Neural cell (in vitro differentiated cells): ENCODE measurements at regions not wholly inside any gene's neighbourhood (a gene's known extent, or its start where the extent isn't known, plus 50 kb on each side); places are given as distances from the start of the nearest gene placed in this dataset.

ENCODE experiments used
- H2AFZ ChIP-seq: fragments of 200-600, 300-800 bp; sonication (generic), shearing (Covaris generic); 2 replicates; pipeline ENCODE4 v1.6.0; 2014; ENCODE audit warnings: low read depth, mild to moderate bottlenecking, antibody characterized with exemption, low read length, moderate library complexity
- H3F3A ChIP-seq: fragments of 200-600 bp; shearing (Covaris generic); 2 replicates; pipeline ENCODE4 v1.6.1; 2016; ENCODE audit warnings: mild to moderate bottlenecking, moderate library complexity, mixed read lengths, antibody characterized with exemption, low read length; ENCODE audit not compliant: insufficient read depth, poor library complexity, severe bottlenecking
- H3K27ac ChIP-seq: fragments of 200-600, 300-800 bp; sonication (generic), shearing (Covaris generic); 2 replicates; pipeline ENCODE4 v1.5.1; 2014; ENCODE audit warnings: mild to moderate bottlenecking, low read length, moderate library complexity
- H3K27me3 ChIP-seq: fragments of 300-800, 200-600 bp; sonication (generic), shearing (Covaris generic); 2 replicates; pipeline ENCODE4 v1.6.0; 2014; ENCODE audit warnings: mild to moderate bottlenecking, low read depth, low read length, moderate library complexity; ENCODE audit not compliant: insufficient read depth
- H3K36me3 ChIP-seq: fragments of 300-800, 200-600 bp; sonication (generic), shearing (Covaris generic); 2 replicates; pipeline ENCODE4 v1.5.1; 2014; ENCODE audit warnings: mild to moderate bottlenecking, antibody characterized with exemption, low read length, moderate library complexity; ENCODE audit not compliant: insufficient read depth
- H3K4me2 ChIP-seq: fragments of 300-800, 200-600 bp; sonication (generic), shearing (Covaris generic); 2 replicates; pipeline ENCODE4 v1.6.0; 2014; ENCODE audit warnings: mild to moderate bottlenecking, low read length
- H3K4me3 ChIP-seq: fragments of 300-800, 200-600 bp; sonication (generic), shearing (Covaris generic); 2 replicates; pipeline ENCODE4 v1.5.1; 2014; ENCODE audit warnings: mild to moderate bottlenecking, low read length, moderate library complexity
- H3K79me2 ChIP-seq: fragments of 200-600 bp; shearing (Covaris generic); replicated peaks from 2 replicates; pipeline ENCODE4 v1.6.0; 2014; ENCODE audit warnings: mild to moderate bottlenecking, low read length, moderate library complexity; ENCODE audit not compliant: insufficient read depth
- H3K9ac ChIP-seq: fragments of 300-800, 200-600 bp; sonication (generic), shearing (Covaris generic); 2 replicates; pipeline ENCODE4 v1.6.1; 2016; ENCODE audit warnings: mild to moderate bottlenecking, low read length, mixed read lengths
- H3K9me2 ChIP-seq: fragments of 200-600 bp; shearing (Covaris generic); 2 replicates; pipeline ENCODE4 v1.6.1; 2016; ENCODE audit warnings: mild to moderate bottlenecking, low read length, mixed read lengths; ENCODE audit not compliant: insufficient read depth
- H3K9me3 ChIP-seq: fragments of 200-600, 300-800 bp; sonication (generic), shearing (Covaris generic); 2 replicates; pipeline ENCODE4 v1.6.1; 2016; ENCODE audit warnings: mild to moderate bottlenecking, mixed run types, low read length, moderate library complexity, mixed read lengths
- H4K20me1 ChIP-seq: fragments of 200-600 bp; shearing (Covaris generic); 2 replicates; pipeline ENCODE4 v1.6.1; 2016; ENCODE audit warnings: mild to moderate bottlenecking, mixed run types; ENCODE audit not compliant: insufficient read depth
- CTCF ChIP-seq: fragments of 450-650 bp; IDR thresholded peaks from 2 replicates; pipeline ENCODE4 v1.5.1; 2014; ENCODE audit warnings: antibody characterized with exemption, mild to moderate bottlenecking, moderate library complexity; ENCODE audit not compliant: poor library complexity, severe bottlenecking
- EP300 ChIP-seq: fragments of 450-650 bp; conservative IDR thresholded peaks from 2 replicates; pipeline ENCODE4 v1.6.1; 2014; ENCODE audit warnings: antibody characterized with exemption, mild to moderate bottlenecking, moderate library complexity; ENCODE audit not compliant: poor library complexity, severe bottlenecking
- EZH2 ChIP-seq: fragments of 200-600, 300-800 bp; shearing (Covaris generic), sonication (generic); IDR thresholded peaks from 2 replicates; pipeline ENCODE4 v1.6.1; 2014; ENCODE audit warnings: antibody characterized with exemption, low read length, borderline replicate concordance, mild to moderate bottlenecking; ENCODE audit not compliant: insufficient read depth, poor library complexity, severe bottlenecking
- MXI1 ChIP-seq: fragments of 450-650 bp; conservative IDR thresholded peaks from 2 replicates; pipeline ENCODE4 v1.6.1; 2014; ENCODE audit warnings: antibody characterized with exemption, mild to moderate bottlenecking; ENCODE audit not compliant: poor library complexity, severe bottlenecking
- POLR2AphosphoS5 ChIP-seq: IDR thresholded peaks from 2 replicates; pipeline ENCODE4 v1.6.1; 2012
- RAD21 ChIP-seq: fragments of 450-650 bp; conservative IDR thresholded peaks from 2 replicates; pipeline ENCODE4 v1.6.1; 2014; ENCODE audit warnings: antibody characterized with exemption, mild to moderate bottlenecking, moderate library complexity
- REST ChIP-seq: IDR thresholded peaks from 2 replicates; pipeline ENCODE4 v1.6.1; 2012; ENCODE audit warnings: borderline replicate concordance
- SMC3 ChIP-seq: fragments of 450-650 bp; conservative IDR thresholded peaks from 2 replicates; pipeline ENCODE4 v1.6.1; 2014; ENCODE audit warnings: antibody characterized with exemption, mild to moderate bottlenecking, moderate library complexity; ENCODE audit not compliant: poor library complexity
- TAF1 ChIP-seq: IDR thresholded peaks from 2 replicates; pipeline ENCODE4 v1.6.1; 2012; ENCODE audit warnings: low read depth

GRCh38 chr4:14321723-14322122, 680.6 kb upstream of the CPEB2 start:
- Histone ChIP-seq H3K27ac (no peak overlapping the region), H3F3A (no peaks in the 10 kb centered on the region), H3K27me3 (no peaks in the 10 kb centered on the region), H3K79me2 (no peaks in the 10 kb centered on the region), H3K4me2 (no peak overlapping the region), H3K9me3 (no peaks in the 10 kb centered on the region), H4K20me1 (no peaks in the 10 kb centered on the region), H3K9me2 (no peaks in the 10 kb centered on the region), H2AFZ (no peak overlapping the region), H3K36me3 (no peaks in the 10 kb centered on the region), H3K4me3 (no peak overlapping the region), H3K9ac (no peak overlapping the region)
- TF ChIP-seq RAD21 (no peak), TAF1 (no peak), CTCF (no peak), EP300 (no peak), SMC3 (no peak), MXI1 (no peak), REST (no peak), POLR2AphosphoS5 (no peak), EZH2 (no peak)

DNA sequence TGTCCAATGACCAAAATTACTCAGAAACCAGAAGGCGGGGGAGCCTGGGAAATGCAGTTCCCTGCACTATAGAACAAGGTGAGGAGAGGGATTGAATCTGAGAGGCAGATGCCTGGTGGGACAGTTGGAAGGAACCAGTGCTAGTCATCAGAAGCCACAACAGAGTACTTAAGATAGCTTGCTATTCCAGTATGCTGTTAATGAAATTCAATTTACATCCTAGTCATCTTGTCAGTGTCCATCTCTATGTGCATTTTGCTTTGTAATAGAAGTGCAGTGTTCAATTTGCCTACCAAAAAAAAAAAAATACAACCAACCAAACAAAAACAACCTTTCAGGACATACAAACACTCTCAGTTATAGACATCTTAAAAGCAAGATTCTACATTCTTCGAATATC, 679.1 kb upstream of the CPEB2 start:
- Histone ChIP-seq H4K20me1 (no peaks in the 10 kb centered on the region), H3K27me3 (no peaks in the 10 kb centered on the region), H3K9me2 (no peaks in the 10 kb centered on the region), H3K4me3 (no peak overlapping the region), H3K9ac (no peak overlapping the region), H2AFZ (no peak overlapping the region), H3F3A (no peaks in the 10 kb centered on the region), H3K36me3 (no peaks in the 10 kb centered on the region), H3K4me2 (no peak overlapping the region), H3K9me3 (no peaks in the 10 kb centered on the region), H3K27ac (no peak overlapping the region), H3K79me2 (no peaks in the 10 kb centered on the region)
- TF ChIP-seq RAD21 (no peak), TAF1 (no peak), MXI1 (no peak), EP300 (no peak), POLR2AphosphoS5 (no peak), REST (no peak), EZH2 (no peak), CTCF (no peak), SMC3 (no peak)
